Suprapubic skin (tissue), 4 donors: ENCODE measurements at regions not wholly inside any gene's neighbourhood (a gene's known extent, or its start where the extent isn't known, plus 50 kb on each side); places are given as distances from the start of the nearest gene placed in this dataset.

Experiments used
- DNase-seq, 2 donors: peaks; one replicate each; pipeline ENCODE4 v3.0.0-alpha.2; 2019; ENCODE audit warnings: low spot score in 2 of 2
- H3K27ac ChIP-seq: fragments of 200-600 bp; sonication (generic); one replicate; pipeline ENCODE4 v1.5.1; 2019
- H3K27me3 ChIP-seq: fragments of 200-600 bp; sonication (generic); one replicate; pipeline ENCODE4 v1.5.1; 2019
- H3K36me3 ChIP-seq: fragments of 200-600 bp; sonication (generic); one replicate; pipeline ENCODE4 v1.5.1; 2019
- H3K4me1 ChIP-seq: fragments of 200-600 bp; sonication (generic); one replicate; pipeline ENCODE4 v1.5.1; 2019
- H3K4me3 ChIP-seq: fragments of 200-600 bp; sonication (generic); one replicate; pipeline ENCODE4 v1.5.1; 2019; ENCODE audit warnings: mild to moderate bottlenecking
- H3K9me3 ChIP-seq: fragments of 200-600 bp; sonication (generic); one replicate; pipeline ENCODE4 v1.5.1; 2019
- EP300 ChIP-seq: sonication (generic); formaldehyde crosslinking; IDR thresholded peaks from one replicate; pipeline ENCODE4 v1.6.1; 2017; ENCODE audit warnings: antibody characterized with exemption
- POLR2A ChIP-seq, 2 donors: fragments of 450-650 bp; IDR thresholded peaks; one replicate each; pipeline ENCODE4 v1.6.1; 2017; ENCODE audit warnings: antibody characterized with exemption in 2 of 2, mild to moderate bottlenecking in 2 of 2, moderate library complexity in 2 of 2
- POLR2AphosphoS5 ChIP-seq, 3 donors: sonication (generic); formaldehyde crosslinking; IDR thresholded peaks; one replicate each; pipeline ENCODE4 v1.6.1; 2017; ENCODE audit warnings: antibody characterized with exemption in 3 of 3
- WGBS: methylation state at CpG from one replicate; pipeline ENCODE4 v1.1.5; 2018; 5-methylcytosine and 5-hydroxymethylcytosine counted together
- TF ChIP-seq, protein P1 (sequence below), 2 donors: fragments of 200-600 bp in 1 of 2; fragments of 450-650 bp in 1 of 2; sonication (generic) in 1 of 2; IDR thresholded peaks; one replicate each; pipeline ENCODE4 v1.5.1; 2016 to 2019; ENCODE audit warnings: antibody characterized with exemption in 2 of 2, mild to moderate bottlenecking in 1 of 2, moderate library complexity in 1 of 2

DNA sequence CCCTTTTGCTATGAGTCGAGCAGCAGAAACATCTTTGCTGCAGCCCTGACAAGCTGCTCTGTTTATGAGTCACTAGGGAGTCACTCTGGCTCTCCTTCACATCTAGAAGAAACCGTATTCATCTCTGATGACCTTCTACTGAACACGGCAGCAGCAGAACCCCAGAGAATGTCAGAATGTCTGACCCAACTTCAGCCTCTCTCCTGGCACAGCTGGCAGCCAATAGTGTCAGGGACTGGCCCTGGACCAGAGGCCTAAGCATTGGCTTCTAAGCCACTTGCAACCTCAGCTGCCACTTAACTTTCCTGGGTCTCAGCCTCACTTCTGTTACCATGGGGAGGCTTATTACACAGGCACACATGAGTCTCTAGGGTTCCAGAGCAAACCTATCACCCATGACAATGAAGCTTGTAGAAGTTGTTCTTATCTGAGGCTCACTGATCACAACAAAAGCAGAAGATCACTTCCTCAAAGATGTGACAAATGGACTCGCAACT is 184.1 kb upstream of the TLE3 start:
- H3K36me3 ChIP-seq, result no peaks in the 10 kb centered on the region
- 100% methylated on average over 1 of the region's 4 CpGs for WGBS
- H3K4me1 ChIP-seq, result peaks cover 10% of the 10 kb centered on the region
- no peak overlapping the region for H3K27ac ChIP-seq
- no peaks in the 10 kb centered on the region for H3K27me3 ChIP-seq
- peak in 1 of 2 donors; percentile 45 for DNase-seq
- TF ChIP-seq POLR2AphosphoS5 (IDR thresholded peaks at IDR 0.05), result no peak
- TF ChIP-seq EP300, result no peak
- TF ChIP-seq, protein P1, sequence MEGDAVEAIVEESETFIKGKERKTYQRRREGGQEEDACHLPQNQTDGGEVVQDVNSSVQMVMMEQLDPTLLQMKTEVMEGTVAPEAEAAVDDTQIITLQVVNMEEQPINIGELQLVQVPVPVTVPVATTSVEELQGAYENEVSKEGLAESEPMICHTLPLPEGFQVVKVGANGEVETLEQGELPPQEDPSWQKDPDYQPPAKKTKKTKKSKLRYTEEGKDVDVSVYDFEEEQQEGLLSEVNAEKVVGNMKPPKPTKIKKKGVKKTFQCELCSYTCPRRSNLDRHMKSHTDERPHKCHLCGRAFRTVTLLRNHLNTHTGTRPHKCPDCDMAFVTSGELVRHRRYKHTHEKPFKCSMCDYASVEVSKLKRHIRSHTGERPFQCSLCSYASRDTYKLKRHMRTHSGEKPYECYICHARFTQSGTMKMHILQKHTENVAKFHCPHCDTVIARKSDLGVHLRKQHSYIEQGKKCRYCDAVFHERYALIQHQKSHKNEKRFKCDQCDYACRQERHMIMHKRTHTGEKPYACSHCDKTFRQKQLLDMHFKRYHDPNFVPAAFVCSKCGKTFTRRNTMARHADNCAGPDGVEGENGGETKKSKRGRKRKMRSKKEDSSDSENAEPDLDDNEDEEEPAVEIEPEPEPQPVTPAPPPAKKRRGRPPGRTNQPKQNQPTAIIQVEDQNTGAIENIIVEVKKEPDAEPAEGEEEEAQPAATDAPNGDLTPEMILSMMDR (IDR thresholded peaks at IDR 0.05), result no peak
- TF ChIP-seq POLR2A (IDR thresholded peaks at IDR 0.05), result no peak
- H3K9me3 ChIP-seq, result no peaks in the 10 kb centered on the region
- no peak overlapping the region for H3K4me3 ChIP-seq

DNA sequence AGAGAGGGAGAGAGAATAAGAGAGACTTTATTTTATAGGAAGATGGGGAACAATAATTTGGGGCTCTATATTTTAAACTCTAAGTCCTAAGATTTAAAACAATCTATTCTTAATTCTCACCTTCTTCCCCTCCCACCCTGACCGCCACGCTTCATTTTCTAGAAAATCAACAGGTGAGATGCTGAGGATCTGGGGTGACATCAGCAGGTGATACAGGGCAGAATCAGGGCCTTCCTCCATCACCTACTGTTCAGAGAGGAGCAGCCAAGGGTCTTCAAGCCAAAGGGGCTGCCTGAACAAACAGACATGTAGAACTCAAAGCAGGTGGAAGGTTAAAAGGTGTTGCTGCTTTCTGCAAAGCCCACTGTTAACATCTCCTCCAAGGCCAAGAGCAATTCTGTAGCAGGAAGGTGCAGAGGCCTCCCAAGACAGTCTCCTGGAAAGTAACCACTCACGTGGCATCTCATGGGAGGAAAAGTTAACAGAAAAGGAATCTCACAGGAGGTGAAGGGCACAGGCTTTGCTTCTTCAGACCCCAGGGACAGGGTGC is 183.6 kb upstream of the TLE3 start:
- H3K27ac ChIP-seq, result no peak overlapping the region
- H3K27me3 ChIP-seq, result no peaks in the 10 kb centered on the region
- no peaks in the 10 kb centered on the region for H3K36me3 ChIP-seq
- 92% methylated on average over 3 of the region's 3 CpGs for WGBS
- H3K9me3 ChIP-seq, result no peaks in the 10 kb centered on the region
- DNase-seq, result peak in 1 of 2 donors; percentile 44
- H3K4me3 ChIP-seq, result no peak overlapping the region
- no peak for TF ChIP-seq POLR2AphosphoS5 (IDR thresholded peaks at IDR 0.05)
- TF ChIP-seq EP300, result no peak
- TF ChIP-seq POLR2A (IDR thresholded peaks at IDR 0.05), result no peak
- TF ChIP-seq, protein P1 (IDR thresholded peaks at IDR 0.05), result no peak
- H3K4me1 ChIP-seq, result peaks cover 7% of the 10 kb centered on the region

DNA sequence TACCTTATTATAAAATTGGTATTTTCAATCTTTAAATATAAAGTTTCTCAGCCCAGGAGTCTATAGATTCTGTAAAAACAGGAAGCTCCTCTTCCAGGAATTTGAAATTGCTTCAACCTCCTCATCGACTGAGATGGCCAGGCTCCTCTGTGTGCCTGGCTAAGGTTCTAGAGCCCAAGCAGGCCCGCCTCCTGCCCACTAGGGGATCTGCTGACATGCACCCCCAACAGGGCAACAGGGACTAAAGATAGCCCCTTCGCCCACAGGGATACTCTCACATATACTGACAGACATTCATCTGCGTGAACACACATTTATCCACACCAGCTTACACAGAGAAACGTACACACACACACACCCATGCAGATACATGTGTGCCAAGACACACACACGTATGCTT is 183.1 kb upstream of the TLE3 start:
- Histone ChIP-seq H3K9me3 (no peaks in the 10 kb centered on the region), H3K4me3 (no peak overlapping the region), H3K4me1 (peaks cover 1% of the 10 kb centered on the region), H3K27ac (no peak overlapping the region), H3K27me3 (no peaks in the 10 kb centered on the region), H3K36me3 (no peaks in the 10 kb centered on the region)
- DNase-seq, result peak in 1 of 2 donors; percentile 67
- WGBS, result 89% methylated on average over 6 of the region's 6 CpGs
- no peak for TF ChIP-seq EP300
- TF ChIP-seq POLR2AphosphoS5 (IDR thresholded peaks at IDR 0.05), result no peak
- no peak for TF ChIP-seq POLR2A (IDR thresholded peaks at IDR 0.05)
- TF ChIP-seq, protein P1 (IDR thresholded peaks at IDR 0.05), result no peak

DNA sequence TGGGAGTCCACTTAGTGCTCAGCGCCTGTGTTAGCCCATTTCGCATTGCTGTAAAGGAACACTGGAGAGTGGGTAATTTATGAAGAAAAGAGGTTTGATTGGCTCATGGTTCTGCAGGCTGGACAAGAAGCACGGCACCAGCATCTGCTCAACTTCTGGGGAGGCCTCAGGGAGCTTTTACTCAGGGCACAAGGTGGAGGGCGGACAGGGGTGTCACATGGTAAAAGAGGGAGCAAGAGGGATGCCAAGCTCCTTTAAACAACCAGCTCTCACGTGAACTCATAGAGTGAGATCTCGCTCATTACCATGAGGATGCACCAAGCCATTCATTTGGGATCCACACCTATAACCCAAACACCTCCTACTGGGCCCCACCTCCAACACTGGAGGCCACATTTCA is 181.4 kb upstream of the TLE3 start:
- H3K27me3 ChIP-seq, result no peaks in the 10 kb centered on the region
- H3K4me3 ChIP-seq, result no peak overlapping the region
- H3K9me3 ChIP-seq, result no peaks in the 10 kb centered on the region
- WGBS, result 88% methylated on average over 6 of the region's 6 CpGs
- H3K27ac ChIP-seq, result no peak overlapping the region
- TF ChIP-seq POLR2A (IDR thresholded peaks at IDR 0.05) (no peak), EP300 (no peak), POLR2AphosphoS5 (IDR thresholded peaks at IDR 0.05) (no peak)
- TF ChIP-seq, protein P1 (IDR thresholded peaks at IDR 0.05), result no peak
- no peaks in the 10 kb centered on the region for H3K36me3 ChIP-seq
- H3K4me1 ChIP-seq, result no peaks in the 10 kb centered on the region
- no peak for DNase-seq

DNA sequence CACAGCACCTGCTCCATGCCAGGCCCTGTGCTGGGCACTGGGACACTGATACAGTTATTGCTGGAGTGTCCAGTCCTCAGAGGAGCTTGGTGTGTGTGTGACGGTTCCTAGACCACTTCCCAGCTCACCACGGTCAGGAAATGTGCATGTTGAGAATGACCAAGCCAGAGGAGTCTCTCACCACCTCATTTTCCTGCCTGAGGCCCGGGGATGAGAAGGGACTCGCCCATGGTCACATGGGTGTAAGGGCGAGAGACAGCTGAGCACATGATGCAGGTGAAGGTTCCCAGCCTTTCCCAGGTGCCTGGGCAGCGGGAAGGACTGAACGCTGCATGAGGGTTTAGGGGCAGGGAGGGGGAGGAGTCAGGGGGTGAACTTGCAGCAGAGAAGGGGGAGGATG is 180.9 kb upstream of the TLE3 start:
- TF ChIP-seq POLR2AphosphoS5 (IDR thresholded peaks at IDR 0.05) (no peak), EP300 (no peak), POLR2A (IDR thresholded peaks at IDR 0.05) (no peak)
- TF ChIP-seq, protein P1 (IDR thresholded peaks at IDR 0.05), result no peak
- no peaks in the 10 kb centered on the region for H3K27me3 ChIP-seq
- no peak for DNase-seq
- no peak overlapping the region for H3K27ac ChIP-seq
- no peaks in the 10 kb centered on the region for H3K9me3 ChIP-seq
- H3K36me3 ChIP-seq, result no peaks in the 10 kb centered on the region
- no peak overlapping the region for H3K4me3 ChIP-seq
- 67% methylated on average over 4 of the region's 7 CpGs for WGBS
- H3K4me1 ChIP-seq, result no peaks in the 10 kb centered on the region
